ENCODE measurements at regions not wholly inside any gene's neighbourhood (a gene's known extent, or its start where the extent isn't known, plus 50 kb on each side); places are given as distances from the start of the nearest gene placed in this dataset.
"Not testable (repeated sequence)": the region's sequence is repeated elsewhere in the genome, so short reads cannot be mapped to it uniquely, and the experiment has no call there.

GRCh38 chr15:20473465-20473864 lies 68.1 kb downstream of the GOLGA6L6 start:
- not testable (repeated sequence) for FAIRE-seq; DNase-seq; H3K9me3 ChIP-seq (ENCODE audit: control insufficient read depth in 2 of 2, insufficient read depth in 1 of 2, low read depth in 1 of 2, low read length in 1 of 2); H3K27ac ChIP-seq (ENCODE audit: low read depth in 1 of 3, low read length in 2 of 3); H3K36me3 ChIP-seq (ENCODE audit: control insufficient read depth in 3 of 3, insufficient read depth in 2 of 3, low read depth in 1 of 3, low read length in 3 of 3); H3K27me3 ChIP-seq (ENCODE audit: control insufficient read depth in 3 of 3, insufficient read depth in 3 of 3, low read length in 3 of 3); H3K4me3 ChIP-seq (ENCODE audit: low read depth in 1 of 3, low read length in 3 of 3); H3K4me1 ChIP-seq (ENCODE audit: control insufficient read depth in 3 of 3, insufficient read depth in 2 of 3, low read depth in 1 of 3, low read length in 2 of 3)
- no CpG with 5 or more reads among the region's 2 CpGs for WGBS, 3 donors

- 87 to 98% (median 87%) methylated on average over 3 of the region's 4 CpGs for WGBS, 3 donors
- not testable (repeated sequence) for H3K4me1 ChIP-seq (ENCODE audit: control insufficient read depth in 3 of 3, insufficient read depth in 2 of 3, low read depth in 1 of 3, low read length in 2 of 3); H3K4me3 ChIP-seq (ENCODE audit: low read depth in 1 of 3, low read length in 3 of 3); H3K9me3 ChIP-seq (ENCODE audit: control insufficient read depth in 2 of 2, insufficient read depth in 1 of 2, low read depth in 1 of 2, low read length in 1 of 2); DNase-seq; H3K27me3 ChIP-seq (ENCODE audit: control insufficient read depth in 3 of 3, insufficient read depth in 3 of 3, low read length in 3 of 3); H3K27ac ChIP-seq (ENCODE audit: low read depth in 1 of 3, low read length in 2 of 3); H3K36me3 ChIP-seq (ENCODE audit: control insufficient read depth in 3 of 3, insufficient read depth in 2 of 3, low read depth in 1 of 3, low read length in 3 of 3); FAIRE-seq
Measured at GRCh38 chr15:20472983-20473382, 68.6 kb downstream of the GOLGA6L6 start.

GRCh38 chr15:20470810-20471209 lies 70.8 kb downstream of the GOLGA6L6 start:
- FAIRE-seq; H3K36me3 ChIP-seq (ENCODE audit: control insufficient read depth in 3 of 3, insufficient read depth in 2 of 3, low read depth in 1 of 3, low read length in 3 of 3); H3K4me1 ChIP-seq (ENCODE audit: control insufficient read depth in 3 of 3, insufficient read depth in 2 of 3, low read depth in 1 of 3, low read length in 2 of 3); DNase-seq; H3K4me3 ChIP-seq (ENCODE audit: low read depth in 1 of 3, low read length in 3 of 3); H3K9me3 ChIP-seq (ENCODE audit: control insufficient read depth in 2 of 2, insufficient read depth in 1 of 2, low read depth in 1 of 2, low read length in 1 of 2); H3K27me3 ChIP-seq (ENCODE audit: control insufficient read depth in 3 of 3, insufficient read depth in 3 of 3, low read length in 3 of 3); H3K27ac ChIP-seq (ENCODE audit: low read depth in 1 of 3, low read length in 2 of 3): not testable (repeated sequence)
- no CpG with 5 or more reads among the region's 6 CpGs for WGBS, 3 donors

- not testable (repeated sequence) for H3K4me3 ChIP-seq (ENCODE audit: low read depth in 1 of 3, low read length in 3 of 3); H3K36me3 ChIP-seq (ENCODE audit: control insufficient read depth in 3 of 3, insufficient read depth in 2 of 3, low read depth in 1 of 3, low read length in 3 of 3); DNase-seq; H3K9me3 ChIP-seq (ENCODE audit: control insufficient read depth in 2 of 2, insufficient read depth in 1 of 2, low read depth in 1 of 2, low read length in 1 of 2); H3K4me1 ChIP-seq (ENCODE audit: control insufficient read depth in 3 of 3, insufficient read depth in 2 of 3, low read depth in 1 of 3, low read length in 2 of 3); H3K27ac ChIP-seq (ENCODE audit: low read depth in 1 of 3, low read length in 2 of 3); H3K27me3 ChIP-seq (ENCODE audit: control insufficient read depth in 3 of 3, insufficient read depth in 3 of 3, low read length in 3 of 3); FAIRE-seq
- WGBS, 3 donors = 83 to 88% methylated on average over 1 to 2 of the region's 3 CpGs; no CpG with 5 or more reads in 1 of the 3 donors
Measured at GRCh38 chr15:20441138-20441537, 100.5 kb downstream of the GOLGA6L6 start.

GRCh38 chr15:20440390-20440789 lies 101.2 kb downstream of the GOLGA6L6 start:
- H3K36me3 ChIP-seq (ENCODE audit: control insufficient read depth in 3 of 3, insufficient read depth in 2 of 3, low read depth in 1 of 3, low read length in 3 of 3); H3K4me3 ChIP-seq (ENCODE audit: low read depth in 1 of 3, low read length in 3 of 3); H3K4me1 ChIP-seq (ENCODE audit: control insufficient read depth in 3 of 3, insufficient read depth in 2 of 3, low read depth in 1 of 3, low read length in 2 of 3); DNase-seq; H3K9me3 ChIP-seq (ENCODE audit: control insufficient read depth in 2 of 2, insufficient read depth in 1 of 2, low read depth in 1 of 2, low read length in 1 of 2); FAIRE-seq; H3K27ac ChIP-seq (ENCODE audit: low read depth in 1 of 3, low read length in 2 of 3); H3K27me3 ChIP-seq (ENCODE audit: control insufficient read depth in 3 of 3, insufficient read depth in 3 of 3, low read length in 3 of 3): not testable (repeated sequence)
- 82 to 89% (median 84%) methylated on average over 9 to 11 of the region's 11 CpGs for WGBS, 3 donors

GRCh38 chr15:20439111-20439510 lies 102.5 kb downstream of the GOLGA6L6 start:
- H3K4me1 ChIP-seq (ENCODE audit: control insufficient read depth in 3 of 3, insufficient read depth in 2 of 3, low read depth in 1 of 3, low read length in 2 of 3); H3K9me3 ChIP-seq (ENCODE audit: control insufficient read depth in 2 of 2, insufficient read depth in 1 of 2, low read depth in 1 of 2, low read length in 1 of 2); H3K36me3 ChIP-seq (ENCODE audit: control insufficient read depth in 3 of 3, insufficient read depth in 2 of 3, low read depth in 1 of 3, low read length in 3 of 3); H3K4me3 ChIP-seq (ENCODE audit: low read depth in 1 of 3, low read length in 3 of 3); H3K27ac ChIP-seq (ENCODE audit: low read depth in 1 of 3, low read length in 2 of 3); H3K27me3 ChIP-seq (ENCODE audit: control insufficient read depth in 3 of 3, insufficient read depth in 3 of 3, low read length in 3 of 3); FAIRE-seq; DNase-seq: not testable (repeated sequence)
- 91 to 97% (median 93%) methylated on average over 5 to 12 of the region's 15 CpGs for WGBS, 3 donors

GRCh38 chr15:20438255-20438654 lies 103.3 kb downstream of the GOLGA6L6 start:
- not testable (repeated sequence) for H3K9me3 ChIP-seq (ENCODE audit: control insufficient read depth in 2 of 2, insufficient read depth in 1 of 2, low read depth in 1 of 2, low read length in 1 of 2); H3K27me3 ChIP-seq (ENCODE audit: control insufficient read depth in 3 of 3, insufficient read depth in 3 of 3, low read length in 3 of 3); H3K4me3 ChIP-seq (ENCODE audit: low read depth in 1 of 3, low read length in 3 of 3); DNase-seq; FAIRE-seq; H3K4me1 ChIP-seq (ENCODE audit: control insufficient read depth in 3 of 3, insufficient read depth in 2 of 3, low read depth in 1 of 3, low read length in 2 of 3); H3K36me3 ChIP-seq (ENCODE audit: control insufficient read depth in 3 of 3, insufficient read depth in 2 of 3, low read depth in 1 of 3, low read length in 3 of 3); H3K27ac ChIP-seq (ENCODE audit: low read depth in 1 of 3, low read length in 2 of 3)
- WGBS, 3 donors = 86 to 89% (median 87%) methylated on average over 4 to 5 of the region's 8 CpGs

- H3K36me3 ChIP-seq (ENCODE audit: control insufficient read depth in 3 of 3, insufficient read depth in 2 of 3, low read depth in 1 of 3, low read length in 3 of 3); FAIRE-seq; H3K27ac ChIP-seq (ENCODE audit: low read depth in 1 of 3, low read length in 2 of 3); DNase-seq; H3K4me3 ChIP-seq (ENCODE audit: low read depth in 1 of 3, low read length in 3 of 3); H3K4me1 ChIP-seq (ENCODE audit: control insufficient read depth in 3 of 3, insufficient read depth in 2 of 3, low read depth in 1 of 3, low read length in 2 of 3); H3K9me3 ChIP-seq (ENCODE audit: control insufficient read depth in 2 of 2, insufficient read depth in 1 of 2, low read depth in 1 of 2, low read length in 1 of 2); H3K27me3 ChIP-seq (ENCODE audit: control insufficient read depth in 3 of 3, insufficient read depth in 3 of 3, low read length in 3 of 3): not testable (repeated sequence)
- WGBS, 3 donors = no CpG with 5 or more reads among the region's 7 CpGs
Measured at GRCh38 chr15:20433468-20433867, 108.1 kb downstream of the GOLGA6L6 start.

GRCh38 chr15:20430495-20430894 lies 111.1 kb downstream of the GOLGA6L6 start:
- DNase-seq; H3K9me3 ChIP-seq (ENCODE audit: control insufficient read depth in 2 of 2, insufficient read depth in 1 of 2, low read depth in 1 of 2, low read length in 1 of 2); H3K27ac ChIP-seq (ENCODE audit: low read depth in 1 of 3, low read length in 2 of 3); H3K4me3 ChIP-seq (ENCODE audit: low read depth in 1 of 3, low read length in 3 of 3); H3K36me3 ChIP-seq (ENCODE audit: control insufficient read depth in 3 of 3, insufficient read depth in 2 of 3, low read depth in 1 of 3, low read length in 3 of 3); H3K4me1 ChIP-seq (ENCODE audit: control insufficient read depth in 3 of 3, insufficient read depth in 2 of 3, low read depth in 1 of 3, low read length in 2 of 3); FAIRE-seq; H3K27me3 ChIP-seq (ENCODE audit: control insufficient read depth in 3 of 3, insufficient read depth in 3 of 3, low read length in 3 of 3): not testable (repeated sequence)
- no CpG with 5 or more reads among the region's 11 CpGs for WGBS, 3 donors

Data from small intestine (tissue), 7 donors.